ENCODE measurements at regions not wholly inside any gene's neighbourhood (a gene's known extent, or its start where the extent isn't known, plus 50 kb on each side); places are given as distances from the start of the nearest gene placed in this dataset.

- intact Hi-C loops (cut with micrococcal nuclease), result no loop called here
- Histone ChIP-seq H3K79me2 (ENCODE audit: insufficient read depth, low read length) (no peaks in the 10 kb centered on the region), H4K20me1 (ENCODE audit: insufficient read depth) (no peaks in the 10 kb centered on the region), H3K9me2 (ENCODE audit: insufficient read depth) (no peaks in the 10 kb centered on the region), H3K27ac (ENCODE audit: low read depth, low read length) (no peak overlapping the region), H3K36me3 (ENCODE audit: control insufficient read depth in 1 of 2, insufficient read depth in 2 of 2, low read length in 2 of 2) (no peaks in the 10 kb centered on the region), H3K9me3 (ENCODE audit: control insufficient read depth in 1 of 2, insufficient read depth in 1 of 2, low read depth in 1 of 2, low read length in 2 of 2) (peaks cover 3 to 33% of the 10 kb centered on the region in 2 experiments; a peak in 2 of 4 replicates), H3K4me1 (ENCODE audit: control insufficient read depth in 1 of 2, insufficient read depth in 2 of 2, low read length in 2 of 2) (no peaks in the 10 kb centered on the region), H3K4me3 (replicated peaks in 1 of 2; ENCODE audit: low read depth in 1 of 2, low read length in 2 of 2) (no peak overlapping the region), H3K4me2 (ENCODE audit: low read length) (no peak overlapping the region), H2AFZ (ENCODE audit: low read depth, low read length, poor library complexity, severe bottlenecking) (no peak overlapping the region), H3K9ac (ENCODE audit: low read length) (no peak overlapping the region), H3K27me3 (ENCODE audit: insufficient read depth, low read length) (no peaks in the 10 kb centered on the region)
- no TSS peak for BruUV-seq (replicated peaks)
- no peak for DNase-seq (ENCODE audit: low read depth, low spot score)
- TF ChIP-seq CBX3 (IDR thresholded peaks at IDR 0.05; ENCODE audit: low read depth), result no peak
- TF ChIP-seq CEBPB (IDR thresholded peaks at IDR 0.05; ENCODE audit: low read depth), result no peak
- TF ChIP-seq EGR1 (IDR thresholded peaks at IDR 0.05; ENCODE audit: low read depth), result no peak
- TF ChIP-seq, protein P1, sequence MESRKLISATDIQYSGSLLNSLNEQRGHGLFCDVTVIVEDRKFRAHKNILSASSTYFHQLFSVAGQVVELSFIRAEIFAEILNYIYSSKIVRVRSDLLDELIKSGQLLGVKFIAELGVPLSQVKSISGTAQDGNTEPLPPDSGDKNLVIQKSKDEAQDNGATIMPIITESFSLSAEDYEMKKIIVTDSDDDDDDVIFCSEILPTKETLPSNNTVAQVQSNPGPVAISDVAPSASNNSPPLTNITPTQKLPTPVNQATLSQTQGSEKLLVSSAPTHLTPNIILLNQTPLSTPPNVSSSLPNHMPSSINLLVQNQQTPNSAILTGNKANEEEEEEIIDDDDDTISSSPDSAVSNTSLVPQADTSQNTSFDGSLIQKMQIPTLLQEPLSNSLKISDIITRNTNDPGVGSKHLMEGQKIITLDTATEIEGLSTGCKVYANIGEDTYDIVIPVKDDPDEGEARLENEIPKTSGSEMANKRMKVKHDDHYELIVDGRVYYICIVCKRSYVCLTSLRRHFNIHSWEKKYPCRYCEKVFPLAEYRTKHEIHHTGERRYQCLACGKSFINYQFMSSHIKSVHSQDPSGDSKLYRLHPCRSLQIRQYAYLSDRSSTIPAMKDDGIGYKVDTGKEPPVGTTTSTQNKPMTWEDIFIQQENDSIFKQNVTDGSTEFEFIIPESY (IDR thresholded peaks at IDR 0.05; ENCODE audit: extremely low read depth, insufficient replicate concordance, low read length), result no peak
- TF ChIP-seq, protein P2, sequence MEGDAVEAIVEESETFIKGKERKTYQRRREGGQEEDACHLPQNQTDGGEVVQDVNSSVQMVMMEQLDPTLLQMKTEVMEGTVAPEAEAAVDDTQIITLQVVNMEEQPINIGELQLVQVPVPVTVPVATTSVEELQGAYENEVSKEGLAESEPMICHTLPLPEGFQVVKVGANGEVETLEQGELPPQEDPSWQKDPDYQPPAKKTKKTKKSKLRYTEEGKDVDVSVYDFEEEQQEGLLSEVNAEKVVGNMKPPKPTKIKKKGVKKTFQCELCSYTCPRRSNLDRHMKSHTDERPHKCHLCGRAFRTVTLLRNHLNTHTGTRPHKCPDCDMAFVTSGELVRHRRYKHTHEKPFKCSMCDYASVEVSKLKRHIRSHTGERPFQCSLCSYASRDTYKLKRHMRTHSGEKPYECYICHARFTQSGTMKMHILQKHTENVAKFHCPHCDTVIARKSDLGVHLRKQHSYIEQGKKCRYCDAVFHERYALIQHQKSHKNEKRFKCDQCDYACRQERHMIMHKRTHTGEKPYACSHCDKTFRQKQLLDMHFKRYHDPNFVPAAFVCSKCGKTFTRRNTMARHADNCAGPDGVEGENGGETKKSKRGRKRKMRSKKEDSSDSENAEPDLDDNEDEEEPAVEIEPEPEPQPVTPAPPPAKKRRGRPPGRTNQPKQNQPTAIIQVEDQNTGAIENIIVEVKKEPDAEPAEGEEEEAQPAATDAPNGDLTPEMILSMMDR (IDR thresholded peaks at IDR 0.05 in 2 of 3, conservative IDR thresholded peaks at IDR 0.05 in 1 of 3; ENCODE audit: borderline replicate concordance in 1 of 3, insufficient read depth in 1 of 3, low read depth in 2 of 3, low read length in 2 of 3), result no peak
- TF ChIP-seq, protein P3, sequence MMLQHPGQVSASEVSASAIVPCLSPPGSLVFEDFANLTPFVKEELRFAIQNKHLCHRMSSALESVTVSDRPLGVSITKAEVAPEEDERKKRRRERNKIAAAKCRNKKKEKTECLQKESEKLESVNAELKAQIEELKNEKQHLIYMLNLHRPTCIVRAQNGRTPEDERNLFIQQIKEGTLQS (IDR thresholded peaks at IDR 0.05), result no peak
- TF ChIP-seq JUND (IDR thresholded peaks at IDR 0.05), result no peak
- no peak for TF ChIP-seq ZNF274 (IDR thresholded peaks at IDR 0.05; ENCODE audit: low read depth, low read length)
- no peak for TF ChIP-seq EZH2phosphoT487 (IDR thresholded peaks at IDR 0.05; ENCODE audit: borderline replicate concordance)
- ChIA-PET POLR2A (no interaction called here), RAD21 (ENCODE audit: low non-redundant PET in 1 of 2, low total read pairs in 2 of 2, uncharacterized antibody in 2 of 2, unreplicated experiment in 2 of 2) (no interaction called here), CTCF (no interaction called here)
- ATAC-seq, result no peak
Observed at GRCh38 chr5:3537942-3538341, 57.7 kb upstream of the IRX1 start.
